ENCODE measurements at regions not wholly inside any gene's neighbourhood (a gene's known extent, or its start where the extent isn't known, plus 50 kb on each side); places are given as distances from the start of the nearest gene placed in this dataset.

DNA sequence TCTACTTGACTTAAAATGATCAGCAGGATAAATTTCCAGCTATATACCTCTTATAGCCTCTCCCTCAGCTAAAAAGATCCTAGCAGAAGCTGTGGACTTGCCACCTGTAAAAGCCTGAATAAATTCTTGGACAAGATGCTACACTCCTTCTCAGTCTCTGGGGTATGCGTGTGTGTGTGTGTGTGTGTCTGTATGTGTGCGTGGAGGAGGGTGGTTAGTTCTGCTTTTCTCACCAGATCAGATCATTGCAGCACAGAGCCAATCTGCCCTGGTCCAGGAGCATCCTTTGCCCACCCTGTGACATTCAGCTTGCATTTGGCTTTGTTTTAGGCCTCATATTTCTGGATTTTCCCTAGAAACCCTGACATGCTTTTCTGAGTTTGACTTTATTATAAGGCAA is 438.3 kb downstream of the RFC3 start:
- peak; percentile 7 to 52 (median 27) for DNase-seq
- H3K4me3 ChIP-seq (replicated peaks in 1 of 3; ENCODE audit: low read depth in 2 of 3, low read length in 3 of 3), result no peak overlapping the region
- peak overlapping the region in 2 of 7 donors; percentile 3 to 33 for H3K27ac Mint-ChIP-seq
- H3K9ac ChIP-seq (ENCODE audit: insufficient read depth, low read length, poor library complexity, severe bottlenecking), result no peak overlapping the region
- H3K4me2 ChIP-seq (replicated peaks; ENCODE audit: extremely low read depth, low read length, poor library complexity, severe bottlenecking), result no peak overlapping the region
- intact Hi-C loops (cut with micrococcal nuclease), result no loop called here
- peaks cover 23% of the 10 kb centered on the region for H3K4me1 Mint-ChIP-seq
- H3K9me3 Mint-ChIP-seq, result peaks cover 6 to 31% (median 16%) of the 10 kb centered on the region in 7 donors
- no peaks in the 10 kb centered on the region for H3K27me3 Mint-ChIP-seq (ENCODE audit: low read depth in 3 of 3)
- H3K36me3 Mint-ChIP-seq, result no peaks in the 10 kb centered on the region
- H3K9me3 ChIP-seq (replicated peaks in 1 of 2; ENCODE audit: control insufficient read depth in 1 of 2, insufficient read depth in 1 of 2, low read length in 2 of 2), result peaks cover 0 to 12% of the 10 kb centered on the region in 2 donors
- H3K36me3 ChIP-seq (replicated peaks in 1 of 2; ENCODE audit: control insufficient read depth in 1 of 2, insufficient read depth in 2 of 2, low read length in 2 of 2), result no peaks in the 10 kb centered on the region
- no peaks in the 10 kb centered on the region for H3K79me2 ChIP-seq (ENCODE audit: insufficient read depth, low read length)
- peaks cover 32 to 35% of the 10 kb centered on the region in 2 donors for H3K4me1 ChIP-seq (ENCODE audit: control insufficient read depth in 1 of 2, insufficient read depth in 2 of 2, low read length in 2 of 2)
- H3K4me3 Mint-ChIP-seq, result no peak overlapping the region
- WGBS (ENCODE audit: insufficient coverage), result no CpG with 5 or more reads among the region's 2 CpGs
- TF ChIP-seq, protein P1, sequence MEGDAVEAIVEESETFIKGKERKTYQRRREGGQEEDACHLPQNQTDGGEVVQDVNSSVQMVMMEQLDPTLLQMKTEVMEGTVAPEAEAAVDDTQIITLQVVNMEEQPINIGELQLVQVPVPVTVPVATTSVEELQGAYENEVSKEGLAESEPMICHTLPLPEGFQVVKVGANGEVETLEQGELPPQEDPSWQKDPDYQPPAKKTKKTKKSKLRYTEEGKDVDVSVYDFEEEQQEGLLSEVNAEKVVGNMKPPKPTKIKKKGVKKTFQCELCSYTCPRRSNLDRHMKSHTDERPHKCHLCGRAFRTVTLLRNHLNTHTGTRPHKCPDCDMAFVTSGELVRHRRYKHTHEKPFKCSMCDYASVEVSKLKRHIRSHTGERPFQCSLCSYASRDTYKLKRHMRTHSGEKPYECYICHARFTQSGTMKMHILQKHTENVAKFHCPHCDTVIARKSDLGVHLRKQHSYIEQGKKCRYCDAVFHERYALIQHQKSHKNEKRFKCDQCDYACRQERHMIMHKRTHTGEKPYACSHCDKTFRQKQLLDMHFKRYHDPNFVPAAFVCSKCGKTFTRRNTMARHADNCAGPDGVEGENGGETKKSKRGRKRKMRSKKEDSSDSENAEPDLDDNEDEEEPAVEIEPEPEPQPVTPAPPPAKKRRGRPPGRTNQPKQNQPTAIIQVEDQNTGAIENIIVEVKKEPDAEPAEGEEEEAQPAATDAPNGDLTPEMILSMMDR (IDR thresholded peaks at IDR 0.05), result no peak
- H2AFZ ChIP-seq (ENCODE audit: insufficient read depth, low read depth, low read length, poor library complexity, severe bottlenecking), result no peak overlapping the region
- no peaks in the 10 kb centered on the region for H3K27me3 ChIP-seq (ENCODE audit: control insufficient read depth in 2 of 2, insufficient read depth in 2 of 2, low read length in 2 of 2)
- no peaks in the 10 kb centered on the region for H4K20me1 ChIP-seq (ENCODE audit: insufficient read depth, low read length)
- H3K27ac ChIP-seq (ENCODE audit: low read depth in 1 of 2, low read length in 2 of 2), result no peak overlapping the region

DNA sequence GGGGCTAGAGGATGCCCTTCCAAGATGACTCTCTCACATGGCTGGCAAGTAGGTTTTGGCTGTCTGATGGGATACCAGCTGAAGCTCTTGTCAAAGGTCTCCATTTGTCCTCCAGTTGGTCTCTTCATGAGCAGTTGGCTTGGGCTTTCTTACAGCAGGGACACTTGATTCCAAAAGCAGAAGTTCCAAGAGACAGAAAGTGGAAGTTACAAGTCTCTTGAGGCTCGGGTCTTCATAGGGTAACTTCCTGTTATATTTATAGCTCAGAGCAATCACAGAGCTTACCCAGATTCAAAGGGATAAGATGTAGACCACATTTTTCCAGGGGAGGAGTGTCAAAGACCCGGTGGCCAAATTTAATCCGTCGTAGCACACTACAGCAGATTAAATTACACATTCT is 440.0 kb downstream of the RFC3 start:
- H3K4me2 ChIP-seq (replicated peaks; ENCODE audit: extremely low read depth, low read length, poor library complexity, severe bottlenecking), result peak overlapping the region; percentile 59
- H3K27me3 ChIP-seq (ENCODE audit: control insufficient read depth in 2 of 2, insufficient read depth in 2 of 2, low read length in 2 of 2), result no peaks in the 10 kb centered on the region
- H3K4me1 ChIP-seq (ENCODE audit: control insufficient read depth in 1 of 2, insufficient read depth in 2 of 2, low read length in 2 of 2), result peaks cover 32 to 35% of the 10 kb centered on the region in 2 donors
- peak; percentile 50 to 79 (median 71) for DNase-seq
- TF ChIP-seq, protein P1 (IDR thresholded peaks at IDR 0.05), result no peak
- H3K9ac ChIP-seq (ENCODE audit: insufficient read depth, low read length, poor library complexity, severe bottlenecking), result no peak overlapping the region
- H3K4me3 ChIP-seq (replicated peaks in 1 of 3; ENCODE audit: low read depth in 2 of 3, low read length in 3 of 3), result peak overlapping the region in 1 of 3 experiments; percentile 31
- H2AFZ ChIP-seq (ENCODE audit: insufficient read depth, low read depth, low read length, poor library complexity, severe bottlenecking), result peak overlapping the region; percentile 44
- H3K9me3 ChIP-seq (replicated peaks in 1 of 2; ENCODE audit: control insufficient read depth in 1 of 2, insufficient read depth in 1 of 2, low read length in 2 of 2), result peaks cover 0 to 12% of the 10 kb centered on the region in 2 donors
- intact Hi-C loops (cut with micrococcal nuclease), result no loop called here
- no peaks in the 10 kb centered on the region for H3K27me3 Mint-ChIP-seq (ENCODE audit: low read depth in 3 of 3)
- no peaks in the 10 kb centered on the region for H4K20me1 ChIP-seq (ENCODE audit: insufficient read depth, low read length)
- peak overlapping the region in 1 of 2 donors; percentile 61 for H3K4me3 Mint-ChIP-seq
- peak overlapping the region; percentile 50 to 87 (median 75) for H3K27ac Mint-ChIP-seq
- whole genome bisulfite sequencing (ENCODE audit: insufficient coverage), result no CpG with 5 or more reads among the region's 4 CpGs
- peak overlapping the region; percentile 37 to 55 for H3K27ac ChIP-seq (ENCODE audit: low read depth in 1 of 2, low read length in 2 of 2)
- H3K36me3 ChIP-seq (replicated peaks in 1 of 2; ENCODE audit: control insufficient read depth in 1 of 2, insufficient read depth in 2 of 2, low read length in 2 of 2), result no peaks in the 10 kb centered on the region
- H3K4me1 Mint-ChIP-seq, result peaks cover 23% of the 10 kb centered on the region
- no peaks in the 10 kb centered on the region for H3K36me3 Mint-ChIP-seq
- H3K9me3 Mint-ChIP-seq, result peaks cover 6 to 31% (median 18%) of the 10 kb centered on the region in 7 donors
- no peaks in the 10 kb centered on the region for H3K79me2 ChIP-seq (ENCODE audit: insufficient read depth, low read length)
